Brain microvascular endothelial cell (primary cell): ENCODE measurements at regions not wholly inside any gene's neighbourhood (a gene's known extent, or its start where the extent isn't known, plus 50 kb on each side); places are given as distances from the start of the nearest gene placed in this dataset.
"Not testable (repeated sequence)": the region's sequence is repeated elsewhere in the genome, so short reads cannot be mapped to it uniquely, and the experiment has no call there.

Experiments
- DNase-seq: peaks from one replicate; pipeline ENCODE4 v3.0.0-alpha.2; 2020
- H3K27ac ChIP-seq: fragments of 250-450 bp; sonication (Bioruptor Pico); 2 replicates; pipeline ENCODE4 v1.5.1; 2020; ENCODE audit warnings: mild to moderate bottlenecking, moderate library complexity
- H3K27me3 ChIP-seq: fragments of 250-450 bp; sonication (Bioruptor Pico); replicated peaks from 2 replicates; pipeline ENCODE4 v1.5.1; 2020; ENCODE audit warnings: mild to moderate bottlenecking
- H3K36me3 ChIP-seq: fragments of 250-450 bp; sonication (Bioruptor Pico); replicated peaks from 2 replicates; pipeline ENCODE4 v1.5.1; 2020; ENCODE audit warnings: mild to moderate bottlenecking
- H3K4me3 ChIP-seq: 2 replicates; pipeline ENCODE4 v1.5.1; 2011; ENCODE audit warnings: low read depth, mild to moderate bottlenecking, control low read depth, low read length, moderate library complexity
- CTCF ChIP-seq: IDR thresholded peaks from 2 replicates; pipeline ENCODE4 v1.5.1; 2011; ENCODE audit warnings: low read depth, mild to moderate bottlenecking, moderate library complexity, low read length, control low read depth, inconsistent platforms; ENCODE audit errors: missing control alignments
- in situ Hi-C: cut with HindIII; loops from 2 replicates; pipeline ENCODE4 v1.10.0; 2017; ENCODE audit warnings: low sequenced_read_pairs, low pct_ligation_motif_present

DNA sequence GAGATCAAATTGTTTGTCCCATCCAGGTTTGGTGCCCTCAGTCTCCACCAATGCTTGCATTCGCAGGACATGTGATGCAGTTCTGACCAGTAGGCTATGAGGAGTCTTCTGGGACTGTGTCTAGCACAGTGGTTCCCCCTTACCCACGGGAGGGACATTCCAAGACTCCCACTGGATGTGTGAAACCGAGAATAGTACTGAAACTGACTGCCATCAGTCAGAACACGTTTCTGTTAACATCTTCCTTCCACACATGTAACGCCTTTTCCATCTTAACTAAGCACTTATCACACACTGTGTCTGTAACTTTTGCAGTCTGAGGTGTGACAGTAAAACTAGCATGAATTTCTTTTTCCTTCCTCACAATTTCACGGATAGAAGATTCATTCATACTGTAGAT lies 74.7 kb downstream of the PTTG1 start:
- Histone ChIP-seq H3K27ac (no peak overlapping the region), H3K4me3 (no peak overlapping the region), H3K36me3 (no peaks in the 10 kb centered on the region), H3K27me3 (no peaks in the 10 kb centered on the region)
- DNase-seq, result no peak
- TF ChIP-seq CTCF, result no peak
- in situ Hi-C loops, result no loop called here

GRCh38 chr5:160496784-160497183 lies 75.1 kb downstream of the PTTG1 start:
- Histone ChIP-seq H3K27ac (peak overlapping the region; percentile 29), H3K4me3 (no peak overlapping the region), H3K27me3 (no peaks in the 10 kb centered on the region), H3K36me3 (no peaks in the 10 kb centered on the region)
- in situ Hi-C loops, result no loop called here
- DNase-seq, result peak; percentile 38
- no peak for TF ChIP-seq CTCF

- in situ Hi-C loops, result no loop called here
These were observed 76.2 kb downstream of the PTTG1 start for GRCh38 chr5:160497878-160498277.

GRCh38 chr5:160498441-160499043 lies 76.9 kb downstream of the PTTG1 start:
- H3K27ac ChIP-seq, in situ Hi-C loops: not testable (repeated sequence)

More at GRCh38 chr5:160497878-160498277, 76.2 kb downstream of the PTTG1 start:
- TF ChIP-seq CTCF, result no peak
- Histone ChIP-seq H3K27ac (no peak overlapping the region), H3K4me3 (no peak overlapping the region), H3K27me3 (no peaks in the 10 kb centered on the region), H3K36me3 (no peaks in the 10 kb centered on the region)
- no peak for DNase-seq

GRCh38 chr5:160500786-160501779 lies 79.4 kb downstream of the PTTG1 start:
- no peak overlapping the region for H3K27ac ChIP-seq
- DNase-seq, result no peak
- in situ Hi-C loops, result no loop called here
- H3K27me3 ChIP-seq, result no peaks in the 10 kb centered on the region
- no peaks in the 10 kb centered on the region for H3K36me3 ChIP-seq
- TF ChIP-seq CTCF, result no peak
- H3K4me3 ChIP-seq, result no peak overlapping the region

More at GRCh38 chr5:160498441-160499043, 76.9 kb downstream of the PTTG1 start:
- H3K36me3 ChIP-seq, H3K27me3 ChIP-seq, H3K4me3 ChIP-seq, DNase-seq: not testable (repeated sequence)

DNA sequence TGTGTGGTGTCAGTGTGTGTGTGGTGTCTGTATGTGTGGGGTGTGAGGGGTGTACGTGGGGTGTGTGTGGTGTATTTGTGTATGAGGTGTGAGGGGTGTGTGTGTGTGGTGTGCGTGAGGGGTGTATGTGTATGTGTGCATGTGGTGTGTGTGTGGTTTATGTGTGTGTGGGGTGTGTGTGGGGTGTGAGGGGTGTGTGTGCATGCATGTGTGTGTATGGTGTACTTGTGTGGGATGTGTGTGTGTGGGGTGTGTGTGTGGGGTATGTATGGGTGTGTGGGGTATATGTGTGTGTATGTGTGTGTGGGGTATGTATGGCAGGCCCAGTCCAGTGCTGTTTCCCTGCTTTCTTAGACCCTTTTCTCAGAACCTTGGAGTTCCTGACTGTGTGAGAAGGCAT lies 83.3 kb downstream of the PTTG1 start:
- no peak overlapping the region for H3K27ac ChIP-seq
- H3K4me3 ChIP-seq, result no peak overlapping the region
- in situ Hi-C loops, result no loop called here
- no peak for TF ChIP-seq CTCF
- no peaks in the 10 kb centered on the region for H3K27me3 ChIP-seq
- H3K36me3 ChIP-seq, result no peaks in the 10 kb centered on the region
- no peak for DNase-seq
